Peyer's patch (tissue), 4 donors: ENCODE measurements at regions not wholly inside any gene's neighbourhood (a gene's known extent, or its start where the extent isn't known, plus 50 kb on each side); places are given as distances from the start of the nearest gene placed in this dataset.

Experiments
- POLR2A ChIP-seq, 2 donors: fragments of 450-650 bp; IDR thresholded peaks; one replicate each; pipeline ENCODE4 v1.5.1; 2017; ENCODE audit warnings: antibody characterized with exemption in 2 of 2, mild to moderate bottlenecking in 2 of 2, moderate library complexity in 2 of 2
- TF ChIP-seq, protein P1 (sequence below), 6 experiments: fragments of 450-650 bp in 4 of 6; fragments of 200-600 bp in 2 of 6; sonication (generic) in 1 of 6; IDR thresholded peaks; one replicate each; pipeline ENCODE4 v1.5.1; 2017 to 2019; ENCODE audit warnings: antibody characterized with exemption in 6 of 6, mild to moderate bottlenecking in 3 of 6, moderate library complexity in 1 of 6

- TF ChIP-seq, protein P1, sequence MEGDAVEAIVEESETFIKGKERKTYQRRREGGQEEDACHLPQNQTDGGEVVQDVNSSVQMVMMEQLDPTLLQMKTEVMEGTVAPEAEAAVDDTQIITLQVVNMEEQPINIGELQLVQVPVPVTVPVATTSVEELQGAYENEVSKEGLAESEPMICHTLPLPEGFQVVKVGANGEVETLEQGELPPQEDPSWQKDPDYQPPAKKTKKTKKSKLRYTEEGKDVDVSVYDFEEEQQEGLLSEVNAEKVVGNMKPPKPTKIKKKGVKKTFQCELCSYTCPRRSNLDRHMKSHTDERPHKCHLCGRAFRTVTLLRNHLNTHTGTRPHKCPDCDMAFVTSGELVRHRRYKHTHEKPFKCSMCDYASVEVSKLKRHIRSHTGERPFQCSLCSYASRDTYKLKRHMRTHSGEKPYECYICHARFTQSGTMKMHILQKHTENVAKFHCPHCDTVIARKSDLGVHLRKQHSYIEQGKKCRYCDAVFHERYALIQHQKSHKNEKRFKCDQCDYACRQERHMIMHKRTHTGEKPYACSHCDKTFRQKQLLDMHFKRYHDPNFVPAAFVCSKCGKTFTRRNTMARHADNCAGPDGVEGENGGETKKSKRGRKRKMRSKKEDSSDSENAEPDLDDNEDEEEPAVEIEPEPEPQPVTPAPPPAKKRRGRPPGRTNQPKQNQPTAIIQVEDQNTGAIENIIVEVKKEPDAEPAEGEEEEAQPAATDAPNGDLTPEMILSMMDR (IDR thresholded peaks at IDR 0.05): no peak
- no peak for TF ChIP-seq POLR2A (IDR thresholded peaks at IDR 0.05)
These were observed 284.4 kb upstream of the XYLT1 start for GRCh38 chr16:17755158-17755557.
